ENCODE measurements at regions not wholly inside any gene's neighbourhood (a gene's known extent, or its start where the extent isn't known, plus 50 kb on each side); places are given as distances from the start of the nearest gene placed in this dataset.
"Not testable (repeated sequence)": the region's sequence is repeated elsewhere in the genome, so short reads cannot be mapped to it uniquely, and the experiment has no call there.

DNA sequence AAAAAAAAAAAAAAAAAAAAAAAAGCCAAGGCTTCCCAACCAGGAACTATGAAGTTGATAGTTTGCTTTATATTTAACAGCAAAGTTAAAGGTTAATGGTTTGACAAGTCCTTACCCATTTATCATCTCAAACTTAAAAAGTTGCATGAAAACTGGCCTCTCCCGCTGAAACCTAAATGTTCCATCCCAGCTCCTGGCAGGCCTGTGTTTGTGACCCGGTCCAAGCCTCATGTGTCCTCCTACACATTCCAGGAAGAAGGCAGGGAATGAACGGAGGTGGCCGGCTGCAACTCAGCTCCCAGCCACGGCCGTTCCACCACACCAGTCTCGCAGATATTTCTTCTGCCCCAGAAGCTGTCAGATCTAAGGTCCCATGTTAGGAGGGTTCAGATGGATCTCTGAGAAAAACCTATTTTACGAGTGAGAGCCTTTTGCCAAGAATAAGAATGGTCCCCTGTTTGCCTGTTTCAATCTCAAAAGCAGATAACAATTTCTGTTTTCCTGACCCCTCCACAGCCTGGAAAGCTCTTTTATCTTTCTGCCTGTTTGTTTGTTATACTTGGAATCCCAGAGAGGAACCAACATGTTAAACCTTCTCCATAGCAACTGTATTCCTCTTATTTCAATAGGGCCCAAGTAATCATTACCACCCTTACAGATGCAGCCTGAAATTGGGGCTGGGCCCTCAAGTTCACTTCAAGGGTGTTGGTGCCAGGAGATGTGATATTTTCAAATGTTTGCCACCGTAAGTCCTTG is 56.5 kb downstream of the KCTD12 start:
- no peak for DNase-seq (ENCODE audit: low spot score)

DNA sequence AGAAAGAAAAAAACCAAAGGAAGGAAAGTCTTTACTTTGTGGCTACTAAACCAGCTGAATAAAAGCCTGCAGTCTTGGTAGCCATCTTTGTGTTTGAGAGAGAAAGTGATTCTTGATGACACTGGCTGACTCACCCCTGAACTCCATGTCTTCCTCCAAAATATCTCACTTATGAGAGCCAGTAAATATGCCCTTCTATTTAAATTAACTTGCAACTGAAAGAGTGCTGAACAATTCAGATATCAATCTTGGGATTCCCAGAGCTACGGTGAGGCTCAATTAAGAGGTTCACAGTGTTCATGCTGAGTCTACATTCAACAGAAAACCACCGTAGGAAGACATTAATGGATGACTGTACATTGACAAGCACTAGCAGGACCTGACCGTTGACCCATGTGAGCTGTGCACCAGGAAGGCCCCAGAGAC is 57.9 kb downstream of the KCTD12 start:
- peak; percentile 16 for DNase-seq (ENCODE audit: low spot score)

DNA sequence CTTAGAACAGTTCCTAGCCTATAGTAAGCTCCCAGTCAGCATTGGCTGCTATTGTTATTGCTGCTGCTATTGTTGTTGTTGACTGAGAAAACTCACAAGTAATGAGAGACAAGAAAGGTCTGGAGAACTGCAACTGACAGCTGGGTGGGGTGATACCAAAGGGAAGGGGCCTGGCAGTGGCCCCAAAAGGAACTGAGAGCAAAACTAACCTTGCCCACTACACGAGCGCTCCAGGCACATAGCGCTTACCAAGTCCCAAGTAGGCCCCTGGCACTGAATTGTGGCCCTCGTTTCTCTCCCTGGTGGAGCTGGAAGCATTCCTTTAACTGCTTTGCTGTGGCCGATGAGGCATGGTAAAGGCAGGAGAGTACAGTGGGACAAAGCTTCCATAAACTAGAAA is 59.7 kb downstream of the KCTD12 start:
- no peak for DNase-seq (ENCODE audit: low spot score)

DNA sequence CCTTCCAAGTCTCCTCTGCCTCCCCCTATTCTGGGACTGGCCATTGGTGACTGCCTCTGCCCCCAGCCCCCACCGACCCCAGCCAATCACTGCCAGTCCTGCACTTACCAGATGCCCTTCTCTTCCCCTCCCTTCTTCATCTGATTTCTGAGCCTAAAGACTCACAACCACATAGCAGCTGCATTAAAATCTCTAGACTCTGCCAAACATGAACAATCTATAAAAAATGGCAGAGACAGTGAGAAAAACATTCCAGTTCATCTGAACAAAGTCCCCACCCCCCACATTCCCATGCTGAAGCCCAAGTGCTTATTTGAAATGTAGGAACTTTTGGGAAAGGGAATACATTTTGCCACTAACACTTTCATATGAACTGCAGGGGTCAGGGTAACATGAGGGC is 60.8 kb downstream of the KCTD12 start:
- DNase-seq (ENCODE audit: low spot score), result no peak

DNA sequence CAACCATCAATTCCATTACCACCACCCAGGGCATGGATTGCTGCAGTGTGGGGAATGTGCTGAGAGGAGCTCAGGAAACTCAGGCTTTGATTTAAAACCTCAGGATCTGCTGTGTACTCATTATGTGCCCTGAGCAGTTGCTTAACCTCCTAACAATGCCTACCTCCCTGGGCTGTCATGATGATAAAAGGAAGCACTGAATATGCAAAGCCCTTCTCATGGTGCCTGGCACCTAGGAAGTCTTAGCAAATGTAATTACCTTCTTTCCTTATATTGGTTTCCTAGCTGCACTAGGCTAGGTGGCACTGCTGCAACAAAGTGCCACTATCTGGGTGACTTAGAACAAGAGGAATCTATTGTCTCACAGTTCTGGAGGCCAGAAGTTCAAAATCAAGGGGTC is 62.2 kb downstream of the KCTD12 start:
- DNase-seq (ENCODE audit: low spot score), result no peak

DNA sequence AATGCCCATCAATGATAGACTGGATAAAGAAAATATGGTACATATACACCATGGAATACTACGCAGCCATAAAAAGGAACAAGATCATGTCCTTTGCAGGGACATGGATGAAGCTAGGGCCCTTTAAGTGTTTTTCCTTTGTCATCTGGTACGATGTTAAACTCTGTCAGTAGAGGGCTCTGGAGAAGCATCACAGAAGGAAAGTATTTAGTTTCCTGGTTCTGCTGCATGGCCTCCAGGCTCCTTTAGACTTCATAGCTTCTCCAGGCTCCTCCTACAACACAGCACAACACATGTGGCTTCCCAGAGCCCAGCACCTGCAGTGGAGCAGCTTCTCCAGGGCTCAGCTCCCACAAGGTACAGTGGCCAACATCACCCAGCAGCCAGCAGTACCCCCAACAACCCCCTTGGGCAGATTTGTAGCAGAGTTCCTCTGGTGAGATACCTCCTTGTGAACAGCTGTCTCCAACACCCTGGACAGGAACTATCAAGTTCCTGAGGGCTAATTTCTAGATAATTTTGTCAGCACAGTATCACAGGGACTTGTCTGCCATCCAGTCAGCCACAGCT is 63.4 kb downstream of the KCTD12 start:
- peak; percentile 22 for DNase-seq (ENCODE audit: low spot score)

DNA sequence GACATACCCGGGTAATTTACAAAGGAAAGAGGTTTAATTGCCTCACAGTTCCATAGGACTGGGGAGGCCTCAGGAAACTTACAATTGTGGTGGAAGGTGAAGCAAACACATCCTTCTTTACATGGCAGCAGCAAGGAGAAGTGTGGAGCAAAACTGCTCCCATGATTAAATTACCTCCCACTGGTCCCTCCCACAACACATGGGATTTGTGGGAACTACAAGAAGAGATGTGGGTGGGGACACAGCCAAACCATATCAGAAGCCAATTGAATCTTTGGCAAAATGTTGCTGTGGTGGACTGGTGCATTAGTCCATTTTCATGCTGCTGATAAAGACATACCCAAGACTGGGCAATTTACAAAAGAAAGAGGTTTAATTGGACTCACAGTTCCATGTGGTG is 65.0 kb downstream of the KCTD12 start:
- DNase-seq (ENCODE audit: low spot score), result not testable (repeated sequence)

DNA sequence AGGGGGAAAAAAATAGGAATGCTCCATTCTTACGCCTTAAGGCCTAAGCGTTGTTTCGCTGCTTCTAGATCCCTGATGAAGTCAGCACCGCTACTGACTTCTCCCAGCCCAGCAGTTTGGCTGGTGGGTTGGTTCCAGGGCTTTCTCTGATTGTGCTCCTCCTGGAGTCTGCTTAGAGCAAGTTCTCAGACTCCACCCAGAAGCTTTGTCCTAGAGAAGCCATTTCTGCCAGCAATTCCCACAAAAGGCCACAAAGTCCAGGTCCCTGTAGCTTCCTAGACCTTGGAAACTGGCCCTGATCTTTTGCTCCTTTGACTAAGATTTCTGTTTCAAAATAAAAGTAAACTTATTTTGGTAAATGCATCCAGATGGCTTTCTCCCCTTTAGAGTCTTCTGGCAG is 65.4 kb downstream of the KCTD12 start:
- DNase-seq (ENCODE audit: low spot score), result no peak

DNA sequence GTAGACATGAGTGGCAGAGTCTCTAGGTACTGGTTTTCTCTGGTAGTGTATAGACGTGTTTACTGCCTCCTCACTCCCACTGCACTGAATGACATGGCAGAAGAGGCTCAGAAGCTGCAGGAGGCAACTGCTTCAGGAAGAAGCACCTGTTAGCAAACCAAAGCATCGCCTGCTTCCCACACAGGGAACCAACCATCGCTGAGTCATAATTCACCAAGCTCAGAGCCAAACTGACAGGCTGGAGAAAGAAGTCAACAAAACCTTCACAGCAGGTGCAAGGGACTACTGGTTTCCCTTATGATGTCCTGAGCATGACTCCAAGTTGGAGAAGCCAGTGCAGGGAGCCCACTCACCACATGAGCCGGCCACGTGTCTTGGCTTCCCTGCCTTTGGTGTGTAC is 69.8 kb downstream of the KCTD12 start:
- DNase-seq (ENCODE audit: low spot score), result no peak

DNA sequence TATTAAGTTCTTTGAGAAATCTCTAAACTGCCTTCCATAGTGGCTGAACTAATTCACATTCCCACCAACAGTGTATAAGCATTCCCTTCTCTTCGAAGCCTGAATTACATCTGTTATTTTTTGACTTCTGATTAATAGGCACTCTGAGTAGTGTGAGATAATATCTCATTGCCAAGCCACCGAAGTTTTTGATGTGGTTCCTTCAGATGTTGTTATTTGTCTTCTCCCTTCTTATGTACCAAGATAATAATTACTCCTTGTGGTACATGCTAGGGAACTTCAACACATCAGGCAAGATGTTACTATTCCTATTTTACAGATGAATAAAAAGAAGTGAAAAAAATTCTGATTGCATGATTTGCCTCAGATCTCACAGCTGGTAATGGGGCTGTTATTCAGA is 70.9 kb downstream of the KCTD12 start:
- no peak for DNase-seq (ENCODE audit: low spot score)

DNA sequence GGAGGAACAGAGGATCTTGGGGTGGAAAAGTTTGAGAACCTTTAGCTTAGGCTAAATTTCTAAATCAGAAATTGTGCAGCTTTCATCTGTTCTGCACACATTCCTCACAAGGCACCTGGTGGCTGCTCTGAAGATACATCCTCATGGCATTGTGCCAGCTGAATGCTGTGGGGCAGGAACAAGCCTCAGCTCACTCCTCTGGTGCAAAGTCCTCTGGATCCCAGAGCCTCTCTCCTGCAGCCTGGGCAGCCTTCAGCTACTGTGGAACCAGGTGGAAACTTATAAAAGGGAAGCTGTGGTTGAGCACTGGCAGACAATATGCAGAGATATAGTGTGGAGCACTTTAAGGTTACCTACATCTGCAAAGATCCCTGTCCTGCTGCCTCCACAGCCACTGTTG is 72.3 kb downstream of the KCTD12 start:
- no peak for DNase-seq (ENCODE audit: low spot score)

DNA sequence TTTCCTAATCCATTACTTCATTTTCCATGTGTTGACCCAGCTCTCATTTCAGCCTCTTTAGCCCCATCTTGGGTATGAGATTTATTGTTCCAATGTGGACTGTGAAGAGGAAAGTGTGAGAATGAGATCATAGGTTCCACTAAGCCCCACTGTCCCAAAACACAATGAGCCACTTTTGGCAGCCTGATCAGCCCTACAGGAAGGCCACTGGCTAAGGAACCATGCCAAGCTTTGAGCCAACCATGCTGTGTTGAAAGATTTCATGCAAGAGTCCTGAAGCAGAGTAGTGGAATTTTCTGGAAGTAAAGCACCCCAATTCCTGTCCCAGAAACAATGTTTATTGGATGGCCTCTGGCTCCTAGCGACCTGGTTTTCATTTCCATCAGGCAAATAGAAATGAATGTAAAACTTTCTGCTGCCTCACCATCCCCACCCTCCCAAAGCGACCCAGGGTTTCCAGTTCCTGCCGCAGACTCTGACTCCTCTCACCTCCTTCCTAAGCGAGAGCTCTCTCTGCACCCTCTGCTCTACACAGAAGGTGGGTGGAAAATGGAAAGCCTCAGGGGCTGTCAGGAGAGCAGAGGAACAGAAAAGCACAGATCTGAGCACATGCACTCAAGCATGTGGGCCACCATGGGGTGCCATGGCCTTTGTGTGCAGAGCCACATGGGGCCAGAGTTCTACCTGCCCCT is 73.1 kb downstream of the KCTD12 start:
- DNase-seq (ENCODE audit: low spot score), result no peak

DNA sequence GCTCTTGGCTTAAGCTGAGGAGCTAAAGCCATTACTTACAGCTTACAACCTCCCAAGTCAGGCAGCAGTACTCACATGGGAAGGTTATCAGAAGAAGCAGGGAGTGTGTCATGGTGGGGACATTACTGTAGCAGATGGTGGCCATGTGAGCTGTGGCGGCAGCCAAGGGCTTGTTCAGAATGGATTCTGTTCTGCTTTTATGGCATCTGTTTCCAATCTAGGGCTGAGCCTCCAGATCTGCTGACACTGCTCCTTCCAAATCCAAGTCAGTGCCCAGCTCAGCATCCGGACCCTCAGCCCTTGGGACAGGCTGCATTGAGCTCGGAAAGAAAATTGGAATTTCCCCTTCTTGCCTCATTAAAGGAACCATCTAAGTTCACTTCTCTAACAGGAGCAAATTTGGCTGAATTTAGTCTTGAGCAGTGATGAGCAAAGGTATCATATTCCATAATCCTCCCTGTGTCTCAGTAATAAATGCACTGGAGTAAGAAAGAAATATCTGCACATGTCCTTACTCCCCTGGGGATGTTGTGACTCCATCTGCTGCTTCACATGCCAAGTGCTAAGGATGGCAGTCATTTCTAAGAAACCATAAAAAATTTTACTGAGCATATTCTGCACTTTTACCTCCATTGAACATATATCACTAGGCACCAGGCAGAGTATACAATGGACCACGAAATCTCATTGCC is 73.9 kb downstream of the KCTD12 start:
- DNase-seq (ENCODE audit: low spot score), result no peak

DNA sequence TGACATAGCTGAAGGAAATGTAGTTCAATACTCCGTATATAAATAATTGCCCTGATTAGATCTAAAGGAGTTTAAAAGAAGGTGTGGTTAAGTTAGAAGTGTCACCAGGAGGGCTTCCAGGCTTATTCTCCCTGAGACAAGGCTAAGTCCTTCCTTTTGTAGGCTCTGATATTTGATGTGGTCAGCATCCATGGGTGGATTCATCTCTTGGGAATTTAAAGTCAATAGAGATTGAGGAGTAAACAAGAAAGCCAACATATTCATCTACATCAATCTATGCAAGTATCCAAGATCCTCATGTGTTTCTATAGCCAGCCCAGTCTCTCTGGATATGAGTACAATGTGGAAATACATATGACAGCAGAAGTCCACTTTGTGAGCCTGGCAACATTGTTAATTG is 76.8 kb downstream of the KCTD12 start:
- DNase-seq (ENCODE audit: low spot score), result no peak

DNA sequence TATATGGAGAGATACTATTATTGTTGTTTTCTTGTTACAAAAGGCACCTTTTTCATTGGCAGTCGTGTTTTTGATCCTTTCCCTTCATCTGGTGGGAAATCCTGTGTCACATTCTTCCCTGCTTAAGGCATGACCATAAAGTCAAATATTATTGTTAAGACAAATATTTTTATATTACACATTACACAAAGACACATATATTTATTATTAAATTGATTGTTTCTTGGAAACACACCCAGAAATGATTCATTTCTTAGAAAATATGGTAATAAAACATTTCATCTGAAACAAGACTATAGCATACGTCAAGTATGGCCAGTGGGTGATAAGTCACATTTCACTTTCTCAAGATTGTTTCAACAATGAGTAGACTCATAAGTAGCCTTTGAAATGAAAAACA is 77.3 kb downstream of the KCTD12 start:
- no peak for DNase-seq (ENCODE audit: low spot score)

DNA sequence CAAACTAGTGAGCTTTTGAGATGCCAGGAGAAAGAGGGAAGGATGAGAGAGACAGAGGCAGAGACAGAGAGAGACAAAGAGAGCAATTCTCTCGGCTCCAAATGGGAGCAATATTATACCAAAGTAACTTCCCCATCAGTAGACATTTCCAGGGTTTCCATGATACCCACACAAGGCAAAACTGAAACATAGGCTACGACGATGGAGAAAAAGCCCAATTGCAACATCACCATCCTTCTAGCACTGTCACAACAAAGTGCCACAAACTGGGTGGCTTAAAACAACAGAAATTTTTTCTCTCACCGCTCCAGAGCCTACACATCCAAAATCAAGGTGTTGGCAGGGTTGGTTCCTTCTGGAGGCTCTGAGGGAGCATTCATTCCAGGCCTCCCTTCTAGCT is 81.4 kb downstream of the KCTD12 start:
- no peak for DNase-seq (ENCODE audit: low spot score)

DNA sequence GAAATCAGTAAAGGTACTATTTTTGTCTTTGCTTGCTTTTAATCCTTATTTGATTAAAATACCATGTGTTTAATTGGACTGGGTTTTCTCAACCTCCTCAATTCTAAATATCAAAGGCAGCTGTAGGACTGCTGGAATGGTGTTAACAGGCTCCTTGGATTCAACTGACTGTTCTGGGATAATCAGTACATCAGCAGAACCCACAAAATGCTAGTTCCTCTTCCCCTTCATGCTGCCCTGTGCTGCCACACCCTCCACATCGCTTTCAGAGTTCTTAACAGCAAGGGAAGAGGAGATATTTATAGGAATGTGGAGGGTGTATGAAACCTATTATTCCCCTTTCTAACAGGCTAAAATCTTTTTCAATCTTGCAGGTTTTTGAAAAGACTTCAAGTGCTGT is 82.4 kb downstream of the KCTD12 start:
- no peak for DNase-seq (ENCODE audit: low spot score)

DNA sequence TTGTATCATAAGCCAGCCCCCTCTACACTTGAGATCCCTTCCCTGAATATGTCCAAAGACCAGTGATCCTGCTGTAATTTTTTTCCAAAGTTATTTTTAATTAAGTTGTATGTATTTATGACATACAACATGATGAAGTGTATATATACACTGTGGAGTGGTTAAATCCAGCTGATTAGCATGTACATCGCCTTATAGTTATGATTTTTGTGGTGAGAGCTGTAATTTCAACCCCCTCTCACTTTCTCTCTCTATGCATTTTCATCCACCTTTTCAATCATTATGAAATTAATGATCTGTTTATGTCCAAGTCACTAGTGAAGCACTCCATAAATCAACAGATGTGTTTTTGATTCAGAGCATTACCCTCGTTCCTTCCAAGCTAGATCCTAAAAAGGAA is 85.3 kb downstream of the KCTD12 start:
- DNase-seq (ENCODE audit: low spot score), result no peak

DNA sequence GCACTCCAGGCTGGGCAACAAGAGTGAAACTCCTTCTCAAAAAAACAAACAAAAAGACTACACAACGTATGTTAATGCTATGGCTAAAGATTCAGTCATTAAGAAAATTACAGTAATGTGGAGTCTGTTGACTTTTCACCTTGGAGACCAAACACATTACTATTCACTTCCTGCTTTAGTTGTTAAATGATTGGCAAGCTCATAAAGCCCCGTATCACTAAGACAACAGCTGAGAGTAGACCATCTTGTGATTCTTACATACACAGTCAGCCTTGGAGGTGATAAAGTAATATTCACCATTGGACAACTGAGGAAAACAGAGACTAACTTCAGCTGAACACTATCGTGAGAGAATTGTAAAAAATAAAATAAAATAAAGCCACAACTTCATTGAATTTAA is 86.5 kb downstream of the KCTD12 start:
- no peak for DNase-seq (ENCODE audit: low spot score)

DNA sequence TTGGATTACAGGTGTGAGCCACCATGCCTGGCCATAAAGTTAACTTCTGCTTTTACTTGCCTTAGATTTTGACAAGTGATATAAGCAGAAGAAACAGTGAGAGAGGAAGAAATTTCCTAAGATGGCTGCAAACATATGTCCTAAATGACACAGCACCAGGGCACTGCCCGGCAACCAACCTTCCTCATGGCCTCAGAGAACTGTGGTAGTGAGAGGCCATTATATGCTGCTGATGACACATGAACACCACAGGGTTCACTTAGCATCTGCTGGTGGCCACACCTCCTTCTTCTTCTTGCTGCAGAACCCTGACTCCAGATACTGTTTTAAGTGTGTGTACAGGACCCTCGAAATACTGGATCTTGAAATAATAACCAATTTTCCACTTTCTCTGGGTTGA is 88.2 kb downstream of the KCTD12 start:
- DNase-seq (ENCODE audit: low spot score), result no peak

DNA sequence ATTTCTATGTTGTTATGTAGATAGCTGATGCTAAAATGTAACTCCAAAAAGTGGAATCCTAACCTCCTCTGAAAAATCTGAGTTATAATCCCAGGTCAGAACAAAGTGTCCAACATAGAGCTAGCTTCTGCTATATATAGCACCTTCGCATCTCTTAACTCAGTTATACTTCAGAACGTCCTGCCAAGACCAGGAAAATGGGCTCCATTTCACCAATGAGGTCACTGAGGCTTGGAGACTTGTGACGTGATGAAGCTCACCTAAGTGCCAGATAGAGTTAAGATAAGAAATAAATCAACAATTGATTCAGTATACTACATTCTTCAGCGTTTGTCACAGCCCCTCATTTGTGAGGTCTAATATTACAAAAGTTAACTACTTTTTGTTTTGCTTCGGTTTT is 88.8 kb downstream of the KCTD12 start:
- no peak for DNase-seq (ENCODE audit: low spot score)

DNA sequence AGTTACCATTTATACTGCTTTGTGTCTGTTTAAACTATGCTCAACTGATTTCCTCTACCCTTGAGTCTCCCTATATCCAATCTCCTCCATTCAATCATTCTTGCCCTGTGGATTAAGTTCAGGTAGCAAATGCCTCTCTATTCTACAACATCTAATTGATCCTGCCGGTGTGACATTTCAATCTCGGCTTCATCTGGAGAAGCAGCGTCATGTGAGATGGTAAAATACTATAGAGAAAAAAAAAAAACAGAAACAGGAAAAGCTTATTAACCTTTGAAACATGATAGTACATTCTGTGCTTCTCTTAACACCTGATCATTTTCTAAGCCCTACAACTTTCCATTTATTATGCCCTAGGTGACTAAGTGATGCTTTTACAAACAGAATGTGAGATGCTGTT is 89.4 kb downstream of the KCTD12 start:
- no peak for DNase-seq (ENCODE audit: low spot score)
